SK-N-SH (cell line): ENCODE measurements at regions not wholly inside any gene's neighbourhood (a gene's known extent, or its start where the extent isn't known, plus 50 kb on each side); places are given as distances from the start of the nearest gene placed in this dataset.

Source experiments
- CTCF ChIA-PET: fragments of 300-600, 350-600 bp; formaldehyde crosslinking; extraction: SDS; loops from one replicate; lab custom pipeline; 2021; lab: Yijun Ruan, JAX
- POLR2A ChIA-PET: fragments of 350-600 bp; sonication (Branson Sonifier 250); formaldehyde crosslinking; extraction: SDS; loops from one replicate; lab custom pipeline; 2020; ENCODE audit warnings: antibody characterized with exemption, inconsistent platforms; lab: Yijun Ruan, JAX
- DNase-seq: peaks from one replicate; pipeline ENCODE4 v3.0.0; 2012
- H2AFZ ChIP-seq: fragments of 200-600 bp; sonication (generic); 2 replicates; pipeline ENCODE4 v1.8.1; 2016; ENCODE audit warnings: antibody characterized with exemption, mild to moderate bottlenecking, low read depth
- H3F3A ChIP-seq: fragments of 200-600 bp; sonication (generic); replicated peaks from 2 replicates; pipeline ENCODE3; 2016; ENCODE audit warnings: antibody characterized with exemption, mild to moderate bottlenecking; ENCODE audit not compliant: insufficient read depth
- H3K27ac ChIP-seq, 2 experiments: fragments of 200-500 bp in 1 of 2; fragments of 200-600 bp in 1 of 2; sonication (Bioruptor generic) in 1 of 2; sonication (generic), shearing (Covaris generic) in 1 of 2; 2 replicates each; pipeline versions ENCODE4 v1.5.1 to v1.6.1; 2014 to 2016; ENCODE audit warnings: low read depth in 2 of 2, inconsistent platforms in 1 of 2, low read length in 1 of 2, mild to moderate bottlenecking in 1 of 2, mixed read lengths in 1 of 2
- H3K27me3 ChIP-seq: fragments of 200-600 bp; sonication (generic), shearing (Covaris generic); 2 replicates; pipeline ENCODE4 v1.6.1; 2016; ENCODE audit warnings: mixed run types; ENCODE audit not compliant: insufficient read depth
- H3K36me3 ChIP-seq, 2 experiments: fragments of 200-500 bp in 1 of 2; fragments of 200-600 bp in 1 of 2; sonication (Bioruptor generic) in 1 of 2; sonication (generic) in 1 of 2; replicated peaks in 1 of 2; 2 replicates each; pipeline versions ENCODE3 to v1.5.1; 2014 to 2016; ENCODE audit warnings: low read length in 1 of 2, mild to moderate bottlenecking in 1 of 2; ENCODE audit not compliant: insufficient read depth in 2 of 2, control insufficient read depth in 1 of 2
- H3K4me1 ChIP-seq, 2 experiments: fragments of 200-500 bp in 1 of 2; fragments of 200-600 bp in 1 of 2; sonication (Bioruptor generic) in 1 of 2; sonication (generic), shearing (Covaris generic) in 1 of 2; 2 replicates each; pipeline versions ENCODE4 v1.5.1 to v1.6.1; 2014 to 2016; ENCODE audit warnings: low read depth in 1 of 2, low read length in 1 of 2, mixed run types in 1 of 2; ENCODE audit not compliant: insufficient read depth in 2 of 2, control insufficient read depth in 1 of 2
- H3K4me2 ChIP-seq: fragments of 200-600 bp; sonication (generic), shearing (Covaris generic); 2 replicates; pipeline ENCODE4 v1.6.1; 2017; ENCODE audit warnings: mixed run types
- H3K4me3 ChIP-seq, 2 experiments: fragments of 200-500 bp in 1 of 2; fragments of 200-600 bp in 1 of 2; sonication (Bioruptor generic) in 1 of 2; sonication (generic), shearing (Covaris generic) in 1 of 2; 2 replicates each; pipeline versions ENCODE4 v1.5.1 to v1.8.1; 2014 to 2016; ENCODE audit warnings: low read depth in 2 of 2, inconsistent platforms in 1 of 2, low read length in 1 of 2, mild to moderate bottlenecking in 1 of 2, mixed read lengths in 1 of 2, moderate library complexity in 1 of 2
- H3K79me2 ChIP-seq: fragments of 200-600 bp; sonication (generic); 2 replicates; pipeline ENCODE4 v1.8.1; 2017; ENCODE audit warnings: mild to moderate bottlenecking; ENCODE audit not compliant: insufficient read depth
- H3K9ac ChIP-seq: fragments of 200-600 bp; sonication (generic); 2 replicates; pipeline ENCODE4 v1.6.1; 2017; ENCODE audit warnings: mixed run types
- H3K9me2 ChIP-seq: fragments of 200-600 bp; sonication (generic); 2 replicates; pipeline ENCODE4 v1.6.1; 2017; ENCODE audit warnings: mixed run types
- H3K9me3 ChIP-seq: fragments of 200-600 bp; sonication (generic); 2 replicates; pipeline ENCODE4 v1.6.1; 2017; ENCODE audit warnings: mixed run types, mild to moderate bottlenecking, moderate library complexity
- H4K20me1 ChIP-seq: fragments of 200-600 bp; sonication (generic); 2 replicates; pipeline ENCODE4 v1.6.1; 2017; ENCODE audit warnings: mild to moderate bottlenecking, mixed run types; ENCODE audit not compliant: insufficient read depth
- CHD2 ChIP-seq: fragments of 150-350 bp; IDR thresholded peaks from 2 replicates; pipeline ENCODE4 v1.6.1; 2018; ENCODE audit warnings: low read length; ENCODE audit not compliant: partially characterized antibody
- EZH2phosphoT487 ChIP-seq: fragments of 200-600 bp; sonication (generic); IDR thresholded peaks from 2 replicates; pipeline ENCODE4 v1.6.1; 2017; ENCODE audit warnings: low read depth, mixed run types, mild to moderate bottlenecking, antibody characterized with exemption, moderate library complexity, borderline replicate concordance
- FOSL2 ChIP-seq: IDR thresholded peaks from 2 replicates; pipeline ENCODE4 v1.4.0; 2012; ENCODE audit warnings: low read depth, mild to moderate bottlenecking, moderate library complexity, borderline replicate concordance
- FOXM1 ChIP-seq: IDR thresholded peaks from 2 replicates; pipeline ENCODE4 v1.4.0; 2012; ENCODE audit warnings: low read depth, mild to moderate bottlenecking
- GABPA ChIP-seq: IDR thresholded peaks from 2 replicates; pipeline ENCODE4 v1.4.0; 2012; ENCODE audit warnings: low read depth, mild to moderate bottlenecking
- JUND ChIP-seq: IDR thresholded peaks from 2 replicates; pipeline ENCODE4 v1.4.0; 2012
- NRF1 ChIP-seq: IDR thresholded peaks from 2 replicates; pipeline ENCODE4 v1.6.1; 2012; ENCODE audit warnings: low read depth, mild to moderate bottlenecking, low read length
- POLR2AphosphoS5 ChIP-seq: IDR thresholded peaks from 2 replicates; pipeline ENCODE4 v1.6.1; 2012; ENCODE audit warnings: low read depth, low read length
- RCOR1 ChIP-seq: fragments of 150-350 bp; IDR thresholded peaks from 2 replicates; pipeline ENCODE4 v1.6.1; 2017; ENCODE audit warnings: antibody characterized with exemption, low read length
- RXRA ChIP-seq: IDR thresholded peaks from 2 replicates; pipeline ENCODE4 v1.4.0; 2012; ENCODE audit warnings: low read depth, mild to moderate bottlenecking, borderline replicate concordance
- SMC3 ChIP-seq: IDR thresholded peaks from 2 replicates; pipeline ENCODE4 v1.6.1; 2012; ENCODE audit warnings: low read depth, low read length, improper control_type of control experiment
- WGBS: methylation state at CpG from one replicate; pipeline ENCODE4 v1.1.6; 2017; ENCODE audit warnings: low lambda C conversion rate; 5-methylcytosine and 5-hydroxymethylcytosine counted together
- TF ChIP-seq, protein P1 (sequence below): IDR thresholded peaks from 2 replicates; pipeline ENCODE4 v1.6.1; 2012; ENCODE audit warnings: mild to moderate bottlenecking, low read depth, low read length, moderate library complexity
- TF ChIP-seq, protein P2 (sequence below): fragments of 200-600 bp; sonication (generic); IDR thresholded peaks from 2 replicates; pipeline ENCODE4 v1.6.1; 2017; ENCODE audit warnings: antibody characterized with exemption, mild to moderate bottlenecking, moderate library complexity
- TF ChIP-seq, protein P3 (sequence below): IDR thresholded peaks from 2 replicates; pipeline ENCODE4 v1.4.0; 2012; ENCODE audit warnings: low read depth
- TF ChIP-seq, protein P4 (sequence below): IDR thresholded peaks from 2 replicates; pipeline ENCODE4 v1.4.0; 2012; ENCODE audit warnings: low read depth, borderline replicate concordance
- TF ChIP-seq, protein P5 (sequence below): fragments of 150-350 bp; IDR thresholded peaks from 2 replicates; pipeline ENCODE4 v1.6.1; 2016; ENCODE audit warnings: mild to moderate bottlenecking, low read depth, low read length

DNA sequence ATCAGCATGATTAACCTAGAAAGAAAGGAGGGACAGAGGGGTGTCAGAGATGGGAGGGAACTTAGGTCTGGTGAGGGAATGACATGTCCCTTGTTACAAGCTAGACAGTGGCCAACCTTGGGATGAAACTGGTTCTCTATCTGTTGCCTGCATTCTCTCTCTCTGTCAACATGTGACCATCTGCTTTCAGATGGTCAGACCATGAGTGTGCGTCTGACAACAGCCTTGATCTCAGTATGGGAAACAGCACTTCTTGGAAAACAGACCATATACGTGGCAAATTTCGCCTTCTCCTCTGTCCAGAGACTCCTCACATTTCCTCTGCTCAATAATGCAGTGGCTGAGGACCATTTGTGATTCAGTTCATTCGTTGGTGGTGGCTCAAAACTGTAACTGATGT lies 845.9 kb downstream of the TYW1 start:
- no peaks in the 10 kb centered on the region for H3F3A ChIP-seq
- no peaks in the 10 kb centered on the region for H3K9me2 ChIP-seq
- WGBS, result 24% methylated on average over 4 of the region's 4 CpGs
- H3K9me3 ChIP-seq, result 0 out of 2 replicates have a peak, but pooled peaks cover 12% of the 10 kb centered on the region
- no peaks in the 10 kb centered on the region for H4K20me1 ChIP-seq
- no peaks in the 10 kb centered on the region for H3K79me2 ChIP-seq
- no peak overlapping the region for H3K4me2 ChIP-seq
- no peak for TF ChIP-seq FOSL2
- TF ChIP-seq JUND, result no peak
- TF ChIP-seq, protein P1, sequence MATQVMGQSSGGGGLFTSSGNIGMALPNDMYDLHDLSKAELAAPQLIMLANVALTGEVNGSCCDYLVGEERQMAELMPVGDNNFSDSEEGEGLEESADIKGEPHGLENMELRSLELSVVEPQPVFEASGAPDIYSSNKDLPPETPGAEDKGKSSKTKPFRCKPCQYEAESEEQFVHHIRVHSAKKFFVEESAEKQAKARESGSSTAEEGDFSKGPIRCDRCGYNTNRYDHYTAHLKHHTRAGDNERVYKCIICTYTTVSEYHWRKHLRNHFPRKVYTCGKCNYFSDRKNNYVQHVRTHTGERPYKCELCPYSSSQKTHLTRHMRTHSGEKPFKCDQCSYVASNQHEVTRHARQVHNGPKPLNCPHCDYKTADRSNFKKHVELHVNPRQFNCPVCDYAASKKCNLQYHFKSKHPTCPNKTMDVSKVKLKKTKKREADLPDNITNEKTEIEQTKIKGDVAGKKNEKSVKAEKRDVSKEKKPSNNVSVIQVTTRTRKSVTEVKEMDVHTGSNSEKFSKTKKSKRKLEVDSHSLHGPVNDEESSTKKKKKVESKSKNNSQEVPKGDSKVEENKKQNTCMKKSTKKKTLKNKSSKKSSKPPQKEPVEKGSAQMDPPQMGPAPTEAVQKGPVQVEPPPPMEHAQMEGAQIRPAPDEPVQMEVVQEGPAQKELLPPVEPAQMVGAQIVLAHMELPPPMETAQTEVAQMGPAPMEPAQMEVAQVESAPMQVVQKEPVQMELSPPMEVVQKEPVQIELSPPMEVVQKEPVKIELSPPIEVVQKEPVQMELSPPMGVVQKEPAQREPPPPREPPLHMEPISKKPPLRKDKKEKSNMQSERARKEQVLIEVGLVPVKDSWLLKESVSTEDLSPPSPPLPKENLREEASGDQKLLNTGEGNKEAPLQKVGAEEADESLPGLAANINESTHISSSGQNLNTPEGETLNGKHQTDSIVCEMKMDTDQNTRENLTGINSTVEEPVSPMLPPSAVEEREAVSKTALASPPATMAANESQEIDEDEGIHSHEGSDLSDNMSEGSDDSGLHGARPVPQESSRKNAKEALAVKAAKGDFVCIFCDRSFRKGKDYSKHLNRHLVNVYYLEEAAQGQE, result no peak
- TF ChIP-seq POLR2AphosphoS5, result no peak
- TF ChIP-seq CHD2, result no peak
- TF ChIP-seq, protein P2, sequence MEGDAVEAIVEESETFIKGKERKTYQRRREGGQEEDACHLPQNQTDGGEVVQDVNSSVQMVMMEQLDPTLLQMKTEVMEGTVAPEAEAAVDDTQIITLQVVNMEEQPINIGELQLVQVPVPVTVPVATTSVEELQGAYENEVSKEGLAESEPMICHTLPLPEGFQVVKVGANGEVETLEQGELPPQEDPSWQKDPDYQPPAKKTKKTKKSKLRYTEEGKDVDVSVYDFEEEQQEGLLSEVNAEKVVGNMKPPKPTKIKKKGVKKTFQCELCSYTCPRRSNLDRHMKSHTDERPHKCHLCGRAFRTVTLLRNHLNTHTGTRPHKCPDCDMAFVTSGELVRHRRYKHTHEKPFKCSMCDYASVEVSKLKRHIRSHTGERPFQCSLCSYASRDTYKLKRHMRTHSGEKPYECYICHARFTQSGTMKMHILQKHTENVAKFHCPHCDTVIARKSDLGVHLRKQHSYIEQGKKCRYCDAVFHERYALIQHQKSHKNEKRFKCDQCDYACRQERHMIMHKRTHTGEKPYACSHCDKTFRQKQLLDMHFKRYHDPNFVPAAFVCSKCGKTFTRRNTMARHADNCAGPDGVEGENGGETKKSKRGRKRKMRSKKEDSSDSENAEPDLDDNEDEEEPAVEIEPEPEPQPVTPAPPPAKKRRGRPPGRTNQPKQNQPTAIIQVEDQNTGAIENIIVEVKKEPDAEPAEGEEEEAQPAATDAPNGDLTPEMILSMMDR, result no peak
- no peak for TF ChIP-seq EZH2phosphoT487
- no peak for TF ChIP-seq GABPA
- TF ChIP-seq, protein P3, sequence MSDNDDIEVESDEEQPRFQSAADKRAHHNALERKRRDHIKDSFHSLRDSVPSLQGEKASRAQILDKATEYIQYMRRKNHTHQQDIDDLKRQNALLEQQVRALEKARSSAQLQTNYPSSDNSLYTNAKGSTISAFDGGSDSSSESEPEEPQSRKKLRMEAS, result no peak
- TF ChIP-seq, protein P4, sequence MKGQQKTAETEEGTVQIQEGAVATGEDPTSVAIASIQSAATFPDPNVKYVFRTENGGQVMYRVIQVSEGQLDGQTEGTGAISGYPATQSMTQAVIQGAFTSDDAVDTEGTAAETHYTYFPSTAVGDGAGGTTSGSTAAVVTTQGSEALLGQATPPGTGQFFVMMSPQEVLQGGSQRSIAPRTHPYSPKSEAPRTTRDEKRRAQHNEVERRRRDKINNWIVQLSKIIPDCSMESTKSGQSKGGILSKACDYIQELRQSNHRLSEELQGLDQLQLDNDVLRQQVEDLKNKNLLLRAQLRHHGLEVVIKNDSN, result no peak
- no peak for TF ChIP-seq RXRA
- TF ChIP-seq RCOR1, result no peak
- TF ChIP-seq NRF1, result no peak
- TF ChIP-seq FOXM1, result no peak
- TF ChIP-seq, protein P5, sequence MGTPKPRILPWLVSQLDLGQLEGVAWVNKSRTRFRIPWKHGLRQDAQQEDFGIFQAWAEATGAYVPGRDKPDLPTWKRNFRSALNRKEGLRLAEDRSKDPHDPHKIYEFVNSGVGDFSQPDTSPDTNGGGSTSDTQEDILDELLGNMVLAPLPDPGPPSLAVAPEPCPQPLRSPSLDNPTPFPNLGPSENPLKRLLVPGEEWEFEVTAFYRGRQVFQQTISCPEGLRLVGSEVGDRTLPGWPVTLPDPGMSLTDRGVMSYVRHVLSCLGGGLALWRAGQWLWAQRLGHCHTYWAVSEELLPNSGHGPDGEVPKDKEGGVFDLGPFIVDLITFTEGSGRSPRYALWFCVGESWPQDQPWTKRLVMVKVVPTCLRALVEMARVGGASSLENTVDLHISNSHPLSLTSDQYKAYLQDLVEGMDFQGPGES, result no peak
- TF ChIP-seq SMC3, result no peak
- no peak overlapping the region for H3K27ac ChIP-seq
- peaks cover 0 to 6% of the 10 kb centered on the region in 2 experiments; a peak in 2 of 4 replicates for H3K4me1 ChIP-seq
- no peak overlapping the region for H3K9ac ChIP-seq
- H3K36me3 ChIP-seq, result no peaks in the 10 kb centered on the region
- no peak for DNase-seq
- H3K4me3 ChIP-seq, result no peak overlapping the region
- no peak overlapping the region for H2AFZ ChIP-seq
- ChIA-PET CTCF (interaction anchor here (1.8 kb wide), 1 partner anchor 54 kb away, joined by 5 read pairs; no protein-coding TSS in a partner anchor), POLR2A (no interaction called here)
- no peaks in the 10 kb centered on the region for H3K27me3 ChIP-seq
